MM.1S (cell line): ENCODE measurements at regions not wholly inside any gene's neighbourhood (a gene's known extent, or its start where the extent isn't known, plus 50 kb on each side); places are given as distances from the start of the nearest gene placed in this dataset.

ENCODE experiments used
- DNase-seq: peaks from one replicate; pipeline ENCODE4 v3.0.0-alpha.2; 2015
- H2AFZ ChIP-seq: fragments of 300-600 bp; sonication (generic); 2 replicates; pipeline ENCODE4 v1.6.0; 2016; ENCODE audit warnings: antibody characterized with exemption, low read length
- H3F3A ChIP-seq: fragments of 300-600 bp; sonication (generic); 2 replicates; pipeline ENCODE4 v1.6.1; 2016; ENCODE audit warnings: mild to moderate bottlenecking, antibody characterized with exemption, low read length, moderate library complexity, mixed read lengths; ENCODE audit not compliant: insufficient read depth
- H3K27ac ChIP-seq: fragments of 300-600 bp; sonication (generic); 2 replicates; pipeline ENCODE4 v1.5.1; 2016; ENCODE audit warnings: mild to moderate bottlenecking, low read length
- H3K27me3 ChIP-seq: fragments of 300-600 bp; sonication (generic); replicated peaks from 2 replicates; pipeline ENCODE4 v1.6.0; 2016; ENCODE audit warnings: low read length; ENCODE audit not compliant: insufficient read depth
- H3K36me3 ChIP-seq: fragments of 300-600 bp; sonication (generic); replicated peaks from 2 replicates; pipeline ENCODE4 v1.6.1; 2016; ENCODE audit warnings: mild to moderate bottlenecking, low read length, mixed read lengths; ENCODE audit not compliant: insufficient read depth
- H3K4me1 ChIP-seq: fragments of 300-600 bp; sonication (generic); 2 replicates; pipeline ENCODE4 v1.6.1; 2016; ENCODE audit warnings: low read length, mixed read lengths
- H3K4me2 ChIP-seq: fragments of 300-600 bp; sonication (generic); 2 replicates; pipeline ENCODE4 v1.6.0; 2016; ENCODE audit warnings: low read depth, low read length
- H3K4me3 ChIP-seq: fragments of 300-600 bp; sonication (generic); 2 replicates; pipeline ENCODE4 v1.5.1; 2016; ENCODE audit warnings: low read length, mixed read lengths
- H3K79me2 ChIP-seq: fragments of 300-600 bp; sonication (generic); 2 replicates; pipeline ENCODE4 v1.6.1; 2016; ENCODE audit warnings: mixed run types, low read length, mixed read lengths
- H3K9ac ChIP-seq: fragments of 300-600 bp; sonication (generic); 2 replicates; pipeline ENCODE4 v1.6.1; 2016; ENCODE audit warnings: low read length, mixed read lengths
- H3K9me2 ChIP-seq: fragments of 300-600 bp; sonication (generic); replicated peaks from 2 replicates; pipeline ENCODE4 v1.6.1; 2016; ENCODE audit warnings: mild to moderate bottlenecking, low read length, mixed read lengths; ENCODE audit not compliant: insufficient read depth
- H3K9me3 ChIP-seq: fragments of 300-600 bp; sonication (generic); replicated peaks from 2 replicates; pipeline ENCODE4 v1.6.1; 2016; ENCODE audit warnings: mild to moderate bottlenecking, low read length, mixed read lengths; ENCODE audit not compliant: insufficient read depth
- H4K20me1 ChIP-seq: fragments of 300-600 bp; sonication (generic); 2 replicates; pipeline ENCODE4 v1.6.1; 2016; ENCODE audit warnings: mild to moderate bottlenecking, low read length, moderate library complexity, mixed read lengths; ENCODE audit not compliant: insufficient read depth
- CTCF ChIP-seq: fragments of 300-600 bp; sonication (generic); IDR thresholded peaks from 2 replicates; pipeline ENCODE4 v1.5.1; 2016; ENCODE audit warnings: antibody characterized with exemption, low read length, mixed read lengths
- EZH2 ChIP-seq: fragments of 300-600 bp; sonication (generic); optimal IDR thresholded peaks from 2 replicates; pipeline ENCODE3; 2017; ENCODE audit warnings: low read depth, mild to moderate bottlenecking, antibody characterized with exemption, low read length, mixed read lengths
- EZH2phosphoT487 ChIP-seq: fragments of 300-600 bp; sonication (generic); IDR thresholded peaks from 2 replicates; pipeline ENCODE4 v1.6.1; 2018; ENCODE audit warnings: antibody characterized with exemption, low read length

GRCh38 chr1:30511991-30512913, 211.1 kb downstream of the MATN1 start:
- Histone ChIP-seq H4K20me1 (no peaks in the 10 kb centered on the region), H3K79me2 (no peaks in the 10 kb centered on the region), H3K9me3 (no peaks in the 10 kb centered on the region), H3K9me2 (no peaks in the 10 kb centered on the region), H3K36me3 (no peaks in the 10 kb centered on the region), H2AFZ (no peak overlapping the region), H3K27ac (no peak overlapping the region), H3K4me1 (no peaks in the 10 kb centered on the region), H3K9ac (no peak overlapping the region), H3K4me3 (no peak overlapping the region), H3F3A (no peaks in the 10 kb centered on the region), H3K27me3 (peaks cover 77% of the 10 kb centered on the region), H3K4me2 (no peak overlapping the region)
- DNase-seq: no peak
- TF ChIP-seq EZH2phosphoT487 (no peak), EZH2 (no peak)

- H3K9me3 ChIP-seq: no peaks in the 10 kb centered on the region
- TF ChIP-seq CTCF (no peak), EZH2 (no peak), EZH2phosphoT487 (no peak)
- no peak overlapping the region for H3K4me3 ChIP-seq
- no peaks in the 10 kb centered on the region for H3K9me2 ChIP-seq
- no peaks in the 10 kb centered on the region for H3K79me2 ChIP-seq
- H3K27ac ChIP-seq: no peak overlapping the region
- no peaks in the 10 kb centered on the region for H4K20me1 ChIP-seq
- peaks cover 81% of the 10 kb centered on the region for H3K27me3 ChIP-seq
- H2AFZ ChIP-seq: no peak overlapping the region
- H3K36me3 ChIP-seq: no peaks in the 10 kb centered on the region
- H3K4me2 ChIP-seq: no peak overlapping the region
- H3K4me1 ChIP-seq: no peaks in the 10 kb centered on the region
- no peaks in the 10 kb centered on the region for H3F3A ChIP-seq
- DNase-seq: no peak
- H3K9ac ChIP-seq: no peak overlapping the region
Observed at GRCh38 chr1:30511563-30511962, 211.8 kb downstream of the MATN1 start.

GRCh38 chr1:30511106-30511505, 212.3 kb downstream of the MATN1 start:
- Histone ChIP-seq H2AFZ (no peak overlapping the region), H3K9me3 (no peaks in the 10 kb centered on the region), H3K9ac (no peak overlapping the region), H3K79me2 (no peaks in the 10 kb centered on the region), H3K4me3 (no peak overlapping the region), H3K36me3 (no peaks in the 10 kb centered on the region), H3K4me2 (no peak overlapping the region), H3F3A (no peaks in the 10 kb centered on the region), H3K27ac (no peak overlapping the region), H3K4me1 (no peaks in the 10 kb centered on the region), H3K27me3 (peaks cover 80% of the 10 kb centered on the region), H4K20me1 (no peaks in the 10 kb centered on the region), H3K9me2 (no peaks in the 10 kb centered on the region)
- TF ChIP-seq CTCF: no peak
- no peak for TF ChIP-seq EZH2
- no peak for TF ChIP-seq EZH2phosphoT487
- no peak for DNase-seq

- Histone ChIP-seq H3K9ac (no peak overlapping the region), H3F3A (no peaks in the 10 kb centered on the region), H3K4me1 (no peaks in the 10 kb centered on the region), H3K79me2 (no peaks in the 10 kb centered on the region), H3K4me2 (no peak overlapping the region), H3K27me3 (peaks cover 78% of the 10 kb centered on the region), H3K9me2 (no peaks in the 10 kb centered on the region), H2AFZ (no peak overlapping the region), H3K27ac (no peak overlapping the region), H3K4me3 (no peak overlapping the region), H4K20me1 (no peaks in the 10 kb centered on the region), H3K36me3 (no peaks in the 10 kb centered on the region), H3K9me3 (no peaks in the 10 kb centered on the region)
- no peak for DNase-seq
- TF ChIP-seq CTCF: no peak
- TF ChIP-seq EZH2phosphoT487: no peak
- no peak for TF ChIP-seq EZH2
Observed at GRCh38 chr1:30509670-30510069, 213.7 kb downstream of the MATN1 start.
